ENCODE measurements at regions not wholly inside any gene's neighbourhood (a gene's known extent, or its start where the extent isn't known, plus 50 kb on each side); places are given as distances from the start of the nearest gene placed in this dataset.

DNA sequence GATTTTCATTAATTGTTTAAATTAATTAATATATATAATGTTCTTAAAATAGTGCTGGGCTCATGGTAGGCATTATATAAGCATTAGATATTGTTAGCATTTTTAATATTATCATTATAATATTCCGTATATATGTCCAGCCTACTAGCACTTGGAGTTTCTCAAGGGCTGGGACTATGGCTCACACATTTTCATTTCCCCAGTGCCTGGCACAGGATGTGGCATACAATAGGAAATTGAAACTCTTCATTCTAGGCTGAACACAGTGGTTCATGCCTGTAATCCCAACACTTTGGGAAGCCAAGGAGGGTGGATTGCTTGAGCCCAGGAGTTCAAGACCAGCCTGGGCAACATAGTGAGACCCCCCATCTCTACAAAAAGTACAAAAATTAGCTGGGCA lies 170.4 kb downstream of the RSL24D1 start:
- no peak overlapping the region for H3K56ac ChIP-seq (ENCODE audit: low read length)
- H2AK5ac ChIP-seq (ENCODE audit: low read length): no peak overlapping the region
- no peak overlapping the region for H2BK15ac ChIP-seq (replicated peaks; ENCODE audit: low read depth)
- no peaks in the 10 kb centered on the region for H3K4me1 ChIP-seq (ENCODE audit: control insufficient read depth, low read depth, low read length)
- H3K4me2 ChIP-seq (ENCODE audit: low read length): no peak overlapping the region
- no peak overlapping the region for H3K18ac ChIP-seq (ENCODE audit: low read length)
- H3K4me3 ChIP-seq (ENCODE audit: low read length): no peak overlapping the region
- no peak overlapping the region for H3K27ac ChIP-seq (ENCODE audit: low read depth, low read length)
- no peak overlapping the region for H4K8ac ChIP-seq (ENCODE audit: low read depth, low read length)
- no peaks in the 10 kb centered on the region for H3K27me3 ChIP-seq (ENCODE audit: insufficient read depth, low read length, poor library complexity)
- no peaks in the 10 kb centered on the region for H3K79me2 ChIP-seq (ENCODE audit: control insufficient read depth, insufficient read depth, low read length)
- H2BK5ac ChIP-seq (ENCODE audit: low read length): no peak overlapping the region
- no peak overlapping the region for H3K23ac ChIP-seq (ENCODE audit: low read length)
- H2BK120ac ChIP-seq (ENCODE audit: low read depth, low read length): no peak overlapping the region
- no peak for DNase-seq
- H3K4ac ChIP-seq (ENCODE audit: low read depth, low read length): no peak overlapping the region
- H3K9ac ChIP-seq (ENCODE audit: low read length): no peak overlapping the region
- no peaks in the 10 kb centered on the region for H3K36me3 ChIP-seq (ENCODE audit: control insufficient read depth, insufficient read depth, low read length)
- no peaks in the 10 kb centered on the region for H3K79me1 ChIP-seq (ENCODE audit: low read length)
- H4K5ac ChIP-seq (ENCODE audit: low read length): no peak overlapping the region
- no CpG with 5 or more reads among the region's 1 CpG for WGBS (ENCODE audit: extremely low coverage, insufficient coverage, low lambda C conversion rate)

DNA sequence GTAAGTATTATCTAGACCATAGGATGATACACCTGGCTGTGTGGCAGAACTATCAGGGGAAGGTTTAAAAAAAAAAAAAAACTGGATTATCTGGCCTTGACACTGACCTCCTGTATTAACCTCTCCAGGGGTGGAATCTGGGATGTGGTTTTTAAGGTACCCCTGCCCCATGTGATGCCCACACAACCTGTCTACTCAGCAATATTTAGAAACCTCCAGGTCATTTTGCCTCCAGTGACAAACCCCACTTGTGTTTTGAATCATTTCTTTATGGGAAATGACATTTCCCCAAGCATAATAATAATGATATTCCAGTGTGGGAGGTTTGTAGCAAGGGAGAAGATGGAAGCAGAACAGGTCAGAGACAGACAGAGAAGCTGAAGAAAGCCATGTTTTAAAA lies 179.1 kb downstream of the RSL24D1 start:
- Histone ChIP-seq H3K27me3 (ENCODE audit: insufficient read depth, low read length, poor library complexity) (no peaks in the 10 kb centered on the region), H3K79me2 (ENCODE audit: control insufficient read depth, insufficient read depth, low read length) (no peaks in the 10 kb centered on the region), H3K4me3 (ENCODE audit: low read length) (no peak overlapping the region), H3K4me1 (ENCODE audit: control insufficient read depth, low read depth, low read length) (no peaks in the 10 kb centered on the region), H3K27ac (ENCODE audit: low read depth, low read length) (no peak overlapping the region), H3K9ac (ENCODE audit: low read length) (no peak overlapping the region), H3K56ac (ENCODE audit: low read length) (no peak overlapping the region), H4K8ac (ENCODE audit: low read depth, low read length) (no peak overlapping the region), H2BK5ac (ENCODE audit: low read length) (no peak overlapping the region), H2BK15ac (replicated peaks; ENCODE audit: low read depth) (no peak overlapping the region), H4K5ac (ENCODE audit: low read length) (no peak overlapping the region), H2AK5ac (ENCODE audit: low read length) (no peak overlapping the region), H3K23ac (ENCODE audit: low read length) (no peak overlapping the region), H3K4me2 (ENCODE audit: low read length) (no peak overlapping the region), H3K4ac (ENCODE audit: low read depth, low read length) (no peak overlapping the region), H3K18ac (ENCODE audit: low read length) (no peak overlapping the region), H3K79me1 (ENCODE audit: low read length) (no peaks in the 10 kb centered on the region), H3K36me3 (ENCODE audit: control insufficient read depth, insufficient read depth, low read length) (no peaks in the 10 kb centered on the region), H2BK120ac (ENCODE audit: low read depth, low read length) (no peak overlapping the region)
- no peak for DNase-seq

DNA sequence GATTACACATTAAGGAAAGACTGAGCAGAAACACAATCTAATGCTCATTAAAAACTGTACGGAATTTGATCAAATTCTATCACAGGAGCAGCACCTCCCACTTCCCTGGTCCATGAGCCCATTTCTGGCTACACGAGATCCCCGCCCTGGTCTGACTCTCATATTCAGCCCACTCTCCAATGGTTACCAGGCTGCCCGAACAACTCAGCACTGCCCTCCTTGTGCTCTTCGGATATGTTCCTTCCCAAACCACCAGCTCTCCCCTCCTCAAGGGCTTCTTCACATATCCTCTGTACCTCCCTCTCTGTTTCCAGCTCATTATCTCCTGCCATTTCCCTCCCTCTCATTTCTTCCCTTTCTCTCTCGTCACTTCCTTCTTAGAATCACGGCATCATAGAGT lies 180.5 kb downstream of the RSL24D1 start:
- no peak overlapping the region for H3K9ac ChIP-seq (ENCODE audit: low read length)
- no peak overlapping the region for H2BK120ac ChIP-seq (ENCODE audit: low read depth, low read length)
- H3K56ac ChIP-seq (ENCODE audit: low read length): no peak overlapping the region
- no peaks in the 10 kb centered on the region for H3K4me1 ChIP-seq (ENCODE audit: control insufficient read depth, low read depth, low read length)
- no CpG with 5 or more reads among the region's 7 CpGs for WGBS (ENCODE audit: extremely low coverage, insufficient coverage, low lambda C conversion rate)
- no peaks in the 10 kb centered on the region for H3K27me3 ChIP-seq (ENCODE audit: insufficient read depth, low read length, poor library complexity)
- H3K4me3 ChIP-seq (ENCODE audit: low read length): no peak overlapping the region
- no peak overlapping the region for H3K4me2 ChIP-seq (ENCODE audit: low read length)
- no peaks in the 10 kb centered on the region for H3K36me3 ChIP-seq (ENCODE audit: control insufficient read depth, insufficient read depth, low read length)
- no peaks in the 10 kb centered on the region for H3K79me1 ChIP-seq (ENCODE audit: low read length)
- H3K23ac ChIP-seq (ENCODE audit: low read length): no peak overlapping the region
- H4K8ac ChIP-seq (ENCODE audit: low read depth, low read length): no peak overlapping the region
- H2AK5ac ChIP-seq (ENCODE audit: low read length): no peak overlapping the region
- no peaks in the 10 kb centered on the region for H3K79me2 ChIP-seq (ENCODE audit: control insufficient read depth, insufficient read depth, low read length)
- H4K5ac ChIP-seq (ENCODE audit: low read length): no peak overlapping the region
- H3K4ac ChIP-seq (ENCODE audit: low read depth, low read length): no peak overlapping the region
- peak; percentile 29 for DNase-seq
- no peak overlapping the region for H3K18ac ChIP-seq (ENCODE audit: low read length)
- no peak overlapping the region for H2BK5ac ChIP-seq (ENCODE audit: low read length)
- no peak overlapping the region for H2BK15ac ChIP-seq (replicated peaks; ENCODE audit: low read depth)
- no peak overlapping the region for H3K27ac ChIP-seq (ENCODE audit: low read depth, low read length)

DNA sequence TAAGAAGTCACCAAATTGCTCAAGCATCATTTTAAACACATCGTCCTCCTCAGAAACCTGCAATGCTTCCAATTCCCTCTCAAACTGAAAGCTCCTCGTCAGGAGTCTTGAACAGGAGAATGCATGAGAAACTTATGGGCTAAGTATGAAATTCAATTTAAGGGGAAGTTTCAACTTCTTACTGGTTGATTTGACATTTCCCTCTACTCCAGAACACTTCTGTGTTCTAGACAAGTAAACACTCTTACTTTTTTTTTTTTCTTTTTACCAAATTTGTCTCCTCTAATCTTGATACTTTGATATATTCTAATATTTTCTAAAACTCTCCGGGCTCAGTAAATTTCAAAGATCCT lies 181.7 kb downstream of the RSL24D1 start:
- Histone ChIP-seq H2AK5ac (ENCODE audit: low read length) (no peak overlapping the region), H3K18ac (ENCODE audit: low read length) (no peak overlapping the region), H2BK15ac (replicated peaks; ENCODE audit: low read depth) (no peak overlapping the region), H3K4me3 (ENCODE audit: low read length) (no peak overlapping the region), H3K4ac (ENCODE audit: low read depth, low read length) (no peak overlapping the region), H3K4me1 (ENCODE audit: control insufficient read depth, low read depth, low read length) (no peaks in the 10 kb centered on the region), H4K5ac (ENCODE audit: low read length) (no peak overlapping the region), H3K36me3 (ENCODE audit: control insufficient read depth, insufficient read depth, low read length) (no peaks in the 10 kb centered on the region), H3K27ac (ENCODE audit: low read depth, low read length) (no peak overlapping the region), H3K9ac (ENCODE audit: low read length) (no peak overlapping the region), H3K27me3 (ENCODE audit: insufficient read depth, low read length, poor library complexity) (no peaks in the 10 kb centered on the region), H2BK120ac (ENCODE audit: low read depth, low read length) (no peak overlapping the region), H3K23ac (ENCODE audit: low read length) (no peak overlapping the region), H3K79me1 (ENCODE audit: low read length) (no peaks in the 10 kb centered on the region), H3K79me2 (ENCODE audit: control insufficient read depth, insufficient read depth, low read length) (no peaks in the 10 kb centered on the region), H2BK5ac (ENCODE audit: low read length) (no peak overlapping the region), H3K4me2 (ENCODE audit: low read length) (no peak overlapping the region), H4K8ac (ENCODE audit: low read depth, low read length) (no peak overlapping the region), H3K56ac (ENCODE audit: low read length) (no peak overlapping the region)
- DNase-seq: no peak
- no CpG with 5 or more reads among the region's 3 CpGs for WGBS (ENCODE audit: extremely low coverage, insufficient coverage, low lambda C conversion rate)

DNA sequence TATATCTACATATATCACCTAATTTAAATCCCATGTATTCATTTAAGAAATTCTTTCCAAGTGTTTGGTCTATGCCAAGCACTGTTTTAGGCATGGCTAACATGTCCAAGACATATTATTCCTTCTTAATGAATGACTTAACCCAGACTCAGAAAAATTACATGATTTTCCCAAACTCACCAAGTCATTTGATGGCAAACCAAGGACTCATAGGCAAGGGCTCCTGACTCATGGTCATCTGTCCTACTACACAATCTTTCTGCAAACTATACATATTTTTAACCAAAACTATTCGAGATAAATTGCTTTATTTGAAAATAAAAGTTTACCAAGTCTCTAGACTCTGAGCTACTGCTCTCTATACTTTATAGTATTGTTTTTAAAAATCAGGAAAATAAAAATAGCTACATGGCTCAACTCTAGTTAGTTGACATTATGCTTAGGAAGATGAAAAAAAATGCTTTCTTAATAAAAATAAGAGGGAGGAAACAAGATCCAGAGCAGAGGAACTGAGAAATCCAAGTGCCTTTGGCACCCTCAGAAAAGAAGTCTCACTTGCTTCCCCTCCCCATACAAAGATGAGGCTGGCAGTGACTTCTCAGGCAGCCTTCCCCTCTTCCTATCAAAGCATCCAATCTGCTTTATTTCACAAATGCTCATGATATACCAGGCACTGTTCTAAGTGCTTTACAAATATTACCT lies 182.2 kb downstream of the RSL24D1 start:
- Histone ChIP-seq H3K56ac (ENCODE audit: low read length) (no peak overlapping the region), H3K23ac (ENCODE audit: low read length) (no peak overlapping the region)
- no peak for DNase-seq

DNA sequence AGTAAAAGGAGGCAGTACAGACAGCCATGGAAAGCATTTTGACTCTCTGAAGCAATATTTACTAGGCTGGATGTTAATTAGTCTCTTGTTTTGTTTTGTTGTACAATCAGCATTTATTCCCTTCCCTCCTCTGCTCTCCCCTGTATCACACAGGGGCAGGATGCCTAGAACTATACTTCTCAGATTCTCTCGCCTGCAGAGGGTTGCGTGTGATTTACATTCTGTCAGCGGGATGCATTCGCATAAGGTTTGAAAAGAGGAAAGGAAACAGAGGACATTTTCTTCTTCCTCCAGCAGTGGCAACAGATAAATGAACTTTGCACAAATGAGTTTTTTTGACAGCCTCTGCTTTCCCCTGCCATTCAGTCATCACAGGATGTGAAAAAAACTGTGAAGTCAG lies 188.3 kb downstream of the RSL24D1 start:
- H3K9ac ChIP-seq (ENCODE audit: low read length): no peak overlapping the region
- H4K8ac ChIP-seq (ENCODE audit: low read depth, low read length): no peak overlapping the region
- no peaks in the 10 kb centered on the region for H3K79me1 ChIP-seq (ENCODE audit: low read length)
- H3K79me2 ChIP-seq (ENCODE audit: control insufficient read depth, insufficient read depth, low read length): no peaks in the 10 kb centered on the region
- no peak overlapping the region for H2BK120ac ChIP-seq (ENCODE audit: low read depth, low read length)
- H3K27ac ChIP-seq (ENCODE audit: low read depth, low read length): no peak overlapping the region
- no peak overlapping the region for H3K4me3 ChIP-seq (ENCODE audit: low read length)
- no peak overlapping the region for H3K23ac ChIP-seq (ENCODE audit: low read length)
- H3K4me2 ChIP-seq (ENCODE audit: low read length): no peak overlapping the region
- DNase-seq: no peak
- H3K18ac ChIP-seq (ENCODE audit: low read length): no peak overlapping the region
- H2AK5ac ChIP-seq (ENCODE audit: low read length): no peak overlapping the region
- no peak overlapping the region for H2BK5ac ChIP-seq (ENCODE audit: low read length)
- H3K27me3 ChIP-seq (ENCODE audit: insufficient read depth, low read length, poor library complexity): no peaks in the 10 kb centered on the region
- whole genome bisulfite sequencing (ENCODE audit: extremely low coverage, insufficient coverage, low lambda C conversion rate): no CpG with 5 or more reads among the region's 4 CpGs
- no peak overlapping the region for H4K5ac ChIP-seq (ENCODE audit: low read length)
- H3K4me1 ChIP-seq (ENCODE audit: control insufficient read depth, low read depth, low read length): no peaks in the 10 kb centered on the region
- H3K36me3 ChIP-seq (ENCODE audit: control insufficient read depth, insufficient read depth, low read length): no peaks in the 10 kb centered on the region
- no peak overlapping the region for H2BK15ac ChIP-seq (replicated peaks; ENCODE audit: low read depth)
- no peak overlapping the region for H3K4ac ChIP-seq (ENCODE audit: low read depth, low read length)
- no peak overlapping the region for H3K56ac ChIP-seq (ENCODE audit: low read length)

More for the DNA sequence above, 182.2 kb downstream of the RSL24D1 start:
- H3K4me1 ChIP-seq (ENCODE audit: control insufficient read depth, low read depth, low read length): no peaks in the 10 kb centered on the region
- H3K79me2 ChIP-seq (ENCODE audit: control insufficient read depth, insufficient read depth, low read length): no peaks in the 10 kb centered on the region
- H3K18ac ChIP-seq (ENCODE audit: low read length): no peak overlapping the region
- no peak overlapping the region for H4K8ac ChIP-seq (ENCODE audit: low read depth, low read length)
- no peak overlapping the region for H2BK120ac ChIP-seq (ENCODE audit: low read depth, low read length)
- H3K79me1 ChIP-seq (ENCODE audit: low read length): no peaks in the 10 kb centered on the region
- H3K27ac ChIP-seq (ENCODE audit: low read depth, low read length): no peak overlapping the region
- no peak overlapping the region for H4K5ac ChIP-seq (ENCODE audit: low read length)
- no peak overlapping the region for H2BK5ac ChIP-seq (ENCODE audit: low read length)
- no peak overlapping the region for H3K4ac ChIP-seq (ENCODE audit: low read depth, low read length)
- WGBS (ENCODE audit: extremely low coverage, insufficient coverage, low lambda C conversion rate): no CpG with 5 or more reads among the region's 1 CpG
- H2BK15ac ChIP-seq (replicated peaks; ENCODE audit: low read depth): no peak overlapping the region
- H3K4me2 ChIP-seq (ENCODE audit: low read length): no peak overlapping the region
- H3K9ac ChIP-seq (ENCODE audit: low read length): no peak overlapping the region
- H3K4me3 ChIP-seq (ENCODE audit: low read length): no peak overlapping the region
- no peak overlapping the region for H2AK5ac ChIP-seq (ENCODE audit: low read length)
- no peaks in the 10 kb centered on the region for H3K36me3 ChIP-seq (ENCODE audit: control insufficient read depth, insufficient read depth, low read length)
- H3K27me3 ChIP-seq (ENCODE audit: insufficient read depth, low read length, poor library complexity): no peaks in the 10 kb centered on the region

All from mesendoderm (in vitro differentiated cells).